ENCODE measurements at regions not wholly inside any gene's neighbourhood (a gene's known extent, or its start where the extent isn't known, plus 50 kb on each side); places are given as distances from the start of the nearest gene placed in this dataset.
"Not testable (repeated sequence)": the region's sequence is repeated elsewhere in the genome, so short reads cannot be mapped to it uniquely, and the experiment has no call there.

- no peak for DNase-seq (ENCODE audit: low read depth in 2 of 3, low spot score in 2 of 3)
These were observed 197.0 kb downstream of the FAM181B start for GRCh38 chr11:82536706-82537105.

GRCh38 chr11:82533628-82534327 lies 199.9 kb downstream of the FAM181B start:
- no peak for DNase-seq (ENCODE audit: low read depth in 2 of 3, low spot score in 2 of 3)

- DNase-seq (ENCODE audit: low read depth in 2 of 3, low spot score in 2 of 3): no peak
These were observed 203.7 kb downstream of the FAM181B start for GRCh38 chr11:82529936-82530335.

- DNase-seq (ENCODE audit: low read depth in 2 of 3, low spot score in 2 of 3): no peak
These were observed 206.5 kb downstream of the FAM181B start for GRCh38 chr11:82527081-82527584.

GRCh38 chr11:82523141-82523540 lies 210.5 kb downstream of the FAM181B start:
- DNase-seq (ENCODE audit: low read depth in 2 of 3, low spot score in 2 of 3): no peak

GRCh38 chr11:82521427-82521826 lies 212.2 kb downstream of the FAM181B start:
- DNase-seq (ENCODE audit: low read depth in 2 of 3, low spot score in 2 of 3): no peak

- DNase-seq (ENCODE audit: low read depth in 2 of 3, low spot score in 2 of 3): no peak
These were observed 226.4 kb downstream of the FAM181B start for GRCh38 chr11:82507288-82507687.

GRCh38 chr11:82505379-82505778 lies 228.3 kb downstream of the FAM181B start:
- no peak for DNase-seq (ENCODE audit: low read depth in 2 of 3, low spot score in 2 of 3)

- DNase-seq (ENCODE audit: low read depth in 2 of 3, low spot score in 2 of 3): not testable (repeated sequence)
These were observed 232.5 kb downstream of the FAM181B start for GRCh38 chr11:82501174-82501573.

- DNase-seq (ENCODE audit: low read depth in 2 of 3, low spot score in 2 of 3): no peak
These were observed 238.7 kb downstream of the FAM181B start for GRCh38 chr11:82494988-82495432.

GRCh38 chr11:82474876-82475275 lies 258.8 kb downstream of the FAM181B start:
- DNase-seq (ENCODE audit: low read depth in 2 of 3, low spot score in 2 of 3): no peak

- DNase-seq (ENCODE audit: low read depth in 2 of 3, low spot score in 2 of 3): no peak
These were observed 268.2 kb downstream of the FAM181B start for GRCh38 chr11:82465481-82465880.

- no peak for DNase-seq (ENCODE audit: low read depth in 2 of 3, low spot score in 2 of 3)
These were observed 270.9 kb downstream of the FAM181B start for GRCh38 chr11:82462608-82463242.

- DNase-seq (ENCODE audit: low read depth in 2 of 3, low spot score in 2 of 3): no peak
These were observed 274.9 kb downstream of the FAM181B start for GRCh38 chr11:82458761-82459160.

- DNase-seq (ENCODE audit: low read depth in 2 of 3, low spot score in 2 of 3): no peak
These were observed 275.5 kb downstream of the FAM181B start for GRCh38 chr11:82458147-82458546.

GRCh38 chr11:82450996-82451395 lies 282.7 kb downstream of the FAM181B start:
- no peak for DNase-seq (ENCODE audit: low read depth in 2 of 3, low spot score in 2 of 3)

- DNase-seq (ENCODE audit: low read depth in 2 of 3, low spot score in 2 of 3): no peak
These were observed 327.1 kb downstream of the FAM181B start for GRCh38 chr11:82406611-82407010.

- DNase-seq (ENCODE audit: low read depth in 2 of 3, low spot score in 2 of 3): no peak
These were observed 328.2 kb downstream of the FAM181B start for GRCh38 chr11:82405421-82405820.

GRCh38 chr11:82404981-82405380 lies 328.7 kb downstream of the FAM181B start:
- DNase-seq (ENCODE audit: low read depth in 2 of 3, low spot score in 2 of 3): no peak

- DNase-seq (ENCODE audit: low read depth in 2 of 3, low spot score in 2 of 3): no peak
These were observed 329.9 kb downstream of the FAM181B start for GRCh38 chr11:82403640-82404305.

GRCh38 chr11:82398300-82398815 lies 335.3 kb downstream of the FAM181B start:
- DNase-seq (ENCODE audit: low read depth in 2 of 3, low spot score in 2 of 3): no peak

- not testable (repeated sequence) for DNase-seq (ENCODE audit: low read depth in 2 of 3, low spot score in 2 of 3)
These were observed 337.0 kb downstream of the FAM181B start for GRCh38 chr11:82396639-82397038.

Data from activated CD8-positive, alpha-beta memory T cell treated with anti-CD3 and anti-CD28 coated beads for 48 hours (primary cell).